Ammon's horn (tissue), 1 donor: ENCODE measurements at regions not wholly inside any gene's neighbourhood (a gene's known extent, or its start where the extent isn't known, plus 50 kb on each side); places are given as distances from the start of the nearest gene placed in this dataset.
A peak's percentile ranks its signal among the peaks of the same experiment; 100 is the strongest.
"Not testable (repeated sequence)": the region's sequence is repeated elsewhere in the genome, so short reads cannot be mapped to it uniquely, and the experiment has no call there.

Experiments used
- DNase-seq: peaks from one replicate; pipeline ENCODE4 v3.0.0-alpha.2; 2016; ENCODE audit warnings: low spot score

GRCh38 chr3:67957268-67957667 is 302.9 kb upstream of the SUCLG2 start:
- DNase-seq: no peak

- no peak for DNase-seq
Measured at GRCh38 chr3:67947808-67948508, 293.5 kb upstream of the SUCLG2 start.

GRCh38 chr3:67946436-67946835 is 292.0 kb upstream of the SUCLG2 start:
- no peak for DNase-seq

- no peak for DNase-seq
Measured at GRCh38 chr3:67943546-67943945, 289.1 kb upstream of the SUCLG2 start.

- DNase-seq: no peak
Measured at GRCh38 chr3:67941433-67942030, 287.1 kb upstream of the SUCLG2 start.

GRCh38 chr3:67940210-67940952 is 286.0 kb upstream of the SUCLG2 start:
- no peak for DNase-seq

- DNase-seq: no peak
Measured at GRCh38 chr3:67937498-67938118, 283.2 kb upstream of the SUCLG2 start.

GRCh38 chr3:67930394-67930793 is 276.0 kb upstream of the SUCLG2 start:
- not testable (repeated sequence) for DNase-seq

- DNase-seq: no peak
Measured at GRCh38 chr3:67923796-67924195, 269.4 kb upstream of the SUCLG2 start.

- no peak for DNase-seq
Measured at GRCh38 chr3:67920969-67921368, 266.6 kb upstream of the SUCLG2 start.

- DNase-seq: no peak
Measured at GRCh38 chr3:67920311-67920710, 265.9 kb upstream of the SUCLG2 start.

GRCh38 chr3:67916353-67916752 is 261.9 kb upstream of the SUCLG2 start:
- no peak for DNase-seq

- DNase-seq: no peak
Measured at GRCh38 chr3:67907735-67908134, 253.3 kb upstream of the SUCLG2 start.

- DNase-seq: peak; percentile 35
Measured at GRCh38 chr3:67906261-67906660, 251.8 kb upstream of the SUCLG2 start.

- DNase-seq: peak; percentile 24
Measured at GRCh38 chr3:67901681-67902080, 247.3 kb upstream of the SUCLG2 start.

- no peak for DNase-seq
Measured at GRCh38 chr3:67898916-67899315, 244.5 kb upstream of the SUCLG2 start.

GRCh38 chr3:67897351-67898336 is 243.2 kb upstream of the SUCLG2 start:
- peak; percentile 57 for DNase-seq

GRCh38 chr3:67896130-67896529 is 241.7 kb upstream of the SUCLG2 start:
- no peak for DNase-seq

GRCh38 chr3:67894510-67894909 is 240.1 kb upstream of the SUCLG2 start:
- DNase-seq: no peak

GRCh38 chr3:67884345-67884744 is 229.9 kb upstream of the SUCLG2 start:
- no peak for DNase-seq

- DNase-seq: no peak
Measured at GRCh38 chr3:67883766-67884165, 229.4 kb upstream of the SUCLG2 start.

- DNase-seq: no peak
Measured at GRCh38 chr3:67882981-67883380, 228.6 kb upstream of the SUCLG2 start.
